ENCODE measurements at regions not wholly inside any gene's neighbourhood (a gene's known extent, or its start where the extent isn't known, plus 50 kb on each side); places are given as distances from the start of the nearest gene placed in this dataset.

- Mint-ChIP-seq H3K36me3 (ENCODE audit: unreplicated experiment) (no peaks in the 10 kb centered on the region), H3K27ac (ENCODE audit: unreplicated experiment) (no peak overlapping the region), H3K4me1 (ENCODE audit: unreplicated experiment) (no peaks in the 10 kb centered on the region), H3K4me3 (ENCODE audit: unreplicated experiment) (no peak overlapping the region), H3K9me3 (ENCODE audit: unreplicated experiment) (peaks cover 15% of the 10 kb centered on the region), H3K27me3 (ENCODE audit: unreplicated experiment) (no peaks in the 10 kb centered on the region)
- no peak for TF ChIP-seq CTCF (IDR thresholded peaks at IDR 0.05)
- DNase-seq (ENCODE audit: extremely low spot score, unreplicated experiment): no peak
Observed at GRCh38 chr1:181911715-181912114, 149.8 kb downstream of the ZNF648 start.

GRCh38 chr1:181910905-181911304 is 150.6 kb downstream of the ZNF648 start:
- DNase-seq (ENCODE audit: extremely low spot score, unreplicated experiment): no peak
- no peaks in the 10 kb centered on the region for H3K4me1 Mint-ChIP-seq (ENCODE audit: unreplicated experiment)
- no peak overlapping the region for H3K4me3 Mint-ChIP-seq (ENCODE audit: unreplicated experiment)
- no peaks in the 10 kb centered on the region for H3K36me3 Mint-ChIP-seq (ENCODE audit: unreplicated experiment)
- peaks cover 14% of the 10 kb centered on the region for H3K9me3 Mint-ChIP-seq (ENCODE audit: unreplicated experiment)
- no peak overlapping the region for H3K27ac Mint-ChIP-seq (ENCODE audit: unreplicated experiment)
- H3K27me3 Mint-ChIP-seq (ENCODE audit: unreplicated experiment): no peaks in the 10 kb centered on the region
- TF ChIP-seq CTCF (IDR thresholded peaks at IDR 0.05): no peak

- no peaks in the 10 kb centered on the region for H3K36me3 Mint-ChIP-seq (ENCODE audit: unreplicated experiment)
- DNase-seq (ENCODE audit: extremely low spot score, unreplicated experiment): no peak
- TF ChIP-seq CTCF (IDR thresholded peaks at IDR 0.05): no peak
- no peaks in the 10 kb centered on the region for H3K4me1 Mint-ChIP-seq (ENCODE audit: unreplicated experiment)
- no peak overlapping the region for H3K27ac Mint-ChIP-seq (ENCODE audit: unreplicated experiment)
- H3K9me3 Mint-ChIP-seq (ENCODE audit: unreplicated experiment): peaks cover 10% of the 10 kb centered on the region
- H3K4me3 Mint-ChIP-seq (ENCODE audit: unreplicated experiment): no peak overlapping the region
- no peaks in the 10 kb centered on the region for H3K27me3 Mint-ChIP-seq (ENCODE audit: unreplicated experiment)
Observed at GRCh38 chr1:181909010-181909409, 152.5 kb downstream of the ZNF648 start.

- no peak for DNase-seq (ENCODE audit: extremely low spot score, unreplicated experiment)
- peaks cover 6% of the 10 kb centered on the region for H3K9me3 Mint-ChIP-seq (ENCODE audit: unreplicated experiment)
- no peak overlapping the region for H3K4me3 Mint-ChIP-seq (ENCODE audit: unreplicated experiment)
- no peaks in the 10 kb centered on the region for H3K36me3 Mint-ChIP-seq (ENCODE audit: unreplicated experiment)
- H3K4me1 Mint-ChIP-seq (ENCODE audit: unreplicated experiment): no peaks in the 10 kb centered on the region
- H3K27me3 Mint-ChIP-seq (ENCODE audit: unreplicated experiment): no peaks in the 10 kb centered on the region
- H3K27ac Mint-ChIP-seq (ENCODE audit: unreplicated experiment): no peak overlapping the region
- TF ChIP-seq CTCF (IDR thresholded peaks at IDR 0.05): no peak
Observed at GRCh38 chr1:181906631-181907030, 154.9 kb downstream of the ZNF648 start.

GRCh38 chr1:181905944-181906597 is 155.4 kb downstream of the ZNF648 start:
- DNase-seq (ENCODE audit: extremely low spot score, unreplicated experiment): no peak
- no peaks in the 10 kb centered on the region for H3K4me1 Mint-ChIP-seq (ENCODE audit: unreplicated experiment)
- no peak for TF ChIP-seq CTCF (IDR thresholded peaks at IDR 0.05)
- H3K4me3 Mint-ChIP-seq (ENCODE audit: unreplicated experiment): no peak overlapping the region
- no peak overlapping the region for H3K27ac Mint-ChIP-seq (ENCODE audit: unreplicated experiment)
- no peaks in the 10 kb centered on the region for H3K27me3 Mint-ChIP-seq (ENCODE audit: unreplicated experiment)
- peaks cover 6% of the 10 kb centered on the region for H3K9me3 Mint-ChIP-seq (ENCODE audit: unreplicated experiment)
- no peaks in the 10 kb centered on the region for H3K36me3 Mint-ChIP-seq (ENCODE audit: unreplicated experiment)

Measured in osteocyte (in vitro differentiated cells).